ENCODE measurements at regions not wholly inside any gene's neighbourhood (a gene's known extent, or its start where the extent isn't known, plus 50 kb on each side); places are given as distances from the start of the nearest gene placed in this dataset.

GRCh38 chr1:217364220-217364619, 266.7 kb downstream of the GPATCH2 start:
- TF ChIP-seq CTCF (IDR thresholded peaks at IDR 0.05) (no peak), POLR2A (IDR thresholded peaks at IDR 0.05) (no peak)
